ENCODE measurements at regions not wholly inside any gene's neighbourhood (a gene's known extent, or its start where the extent isn't known, plus 50 kb on each side); places are given as distances from the start of the nearest gene placed in this dataset.
"Not testable (repeated sequence)": the region's sequence is repeated elsewhere in the genome, so short reads cannot be mapped to it uniquely, and the experiment has no call there.

GRCh38 chr16:48054881-48055601, 100.8 kb downstream of the ABCC12 start:
- DNase-seq = peak; percentile 46 to 66

GRCh38 chr16:48053418-48053745, 102.4 kb downstream of the ABCC12 start:
- no peak for DNase-seq

DNA sequence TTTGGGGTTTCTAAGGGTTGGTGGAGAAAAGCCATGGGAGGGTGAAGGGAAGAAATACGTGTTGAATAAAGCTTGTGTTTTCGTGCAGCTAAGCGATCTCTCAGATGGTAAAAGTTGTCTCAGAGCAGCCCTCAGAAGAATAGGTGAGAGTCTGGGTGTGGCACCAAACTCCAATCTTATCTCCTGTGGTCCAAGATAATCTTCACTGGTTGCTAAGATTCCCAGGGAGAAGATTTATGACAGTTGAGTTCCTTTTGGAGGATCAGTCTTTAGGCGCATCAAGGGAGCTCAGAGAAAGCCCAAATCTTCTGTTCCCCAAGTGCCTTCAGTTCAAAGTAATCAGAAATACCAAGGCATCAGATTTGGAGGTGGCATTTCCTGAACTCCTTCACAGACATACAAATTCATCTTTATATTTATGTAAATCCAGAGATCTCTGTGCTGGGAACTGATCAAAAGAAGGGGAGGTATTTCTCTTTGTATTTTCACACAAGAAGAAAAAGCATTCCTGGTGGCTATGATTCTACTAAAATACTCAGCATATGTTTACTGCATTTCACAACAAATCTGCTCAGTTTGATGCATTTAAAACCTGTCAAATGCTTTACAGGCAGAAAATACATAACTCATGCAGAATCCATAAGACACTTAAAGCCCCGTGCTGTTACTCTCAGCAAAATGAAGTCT, 102.9 kb downstream of the ABCC12 start:
- DNase-seq = no peak

DNA sequence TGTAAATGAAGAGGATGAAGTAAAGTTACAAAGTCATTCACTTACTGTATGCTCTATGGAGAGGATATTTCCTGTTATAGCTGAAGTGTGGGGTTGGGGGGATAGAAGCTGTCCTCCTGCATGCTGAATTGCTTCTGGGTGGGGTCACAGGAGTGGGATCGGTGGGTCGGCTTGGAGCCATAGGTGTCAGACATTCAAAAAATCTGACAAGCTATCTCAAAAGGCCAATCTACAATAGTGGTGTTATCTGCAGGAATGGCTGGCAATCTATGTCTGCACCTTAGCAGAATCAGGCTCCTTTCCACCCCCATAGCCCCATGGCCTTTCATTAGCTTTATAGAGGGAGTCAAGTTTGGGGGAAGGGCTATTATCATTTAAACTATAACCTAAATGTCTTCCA, 104.9 kb downstream of the ABCC12 start:
- no peak for DNase-seq

DNA sequence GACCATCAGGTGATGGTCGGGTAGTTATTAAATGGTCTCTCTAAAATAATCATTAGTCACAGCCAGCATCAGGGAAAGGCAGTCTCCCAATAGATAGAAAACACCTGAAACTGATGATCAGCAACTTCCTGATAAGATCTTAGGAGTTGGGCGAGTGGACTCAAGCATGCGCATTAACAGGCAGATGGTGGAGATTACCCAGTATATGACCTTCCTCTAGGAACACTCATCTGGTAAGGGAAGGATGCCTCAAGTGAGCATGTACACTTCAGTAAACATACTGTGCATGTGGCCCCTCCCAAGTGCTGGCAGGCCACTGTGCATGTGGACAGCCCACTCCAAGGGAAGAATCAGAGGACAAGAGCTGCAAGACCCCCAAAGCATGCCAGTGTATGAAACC, 105.9 kb downstream of the ABCC12 start:
- DNase-seq = peak in 1 of 2 experiments; percentile 53

- no peak for DNase-seq
Measured at GRCh38 chr16:48047720-48048119, 108.1 kb downstream of the ABCC12 start.

DNA sequence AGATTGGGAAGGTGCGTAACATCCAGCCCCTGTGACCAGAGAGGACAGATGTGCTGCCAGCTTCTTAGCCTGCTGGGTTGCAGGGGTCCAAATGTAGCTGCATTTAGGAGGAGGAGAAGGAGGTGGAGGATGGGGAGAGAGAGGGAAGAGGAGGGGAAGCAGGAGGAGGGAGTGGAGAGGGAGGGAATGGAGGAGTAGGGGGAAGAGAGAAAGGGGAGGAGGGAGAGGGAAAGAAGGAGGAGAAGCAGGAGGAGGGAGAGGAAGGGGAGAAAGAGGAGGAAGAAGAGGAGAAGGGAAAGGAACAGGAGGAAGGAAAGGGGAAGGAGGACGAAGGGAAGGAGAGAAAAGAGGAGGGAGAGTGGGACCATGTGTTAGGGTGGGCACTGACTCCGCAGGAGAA, 108.6 kb downstream of the ABCC12 start:
- DNase-seq = no peak

DNA sequence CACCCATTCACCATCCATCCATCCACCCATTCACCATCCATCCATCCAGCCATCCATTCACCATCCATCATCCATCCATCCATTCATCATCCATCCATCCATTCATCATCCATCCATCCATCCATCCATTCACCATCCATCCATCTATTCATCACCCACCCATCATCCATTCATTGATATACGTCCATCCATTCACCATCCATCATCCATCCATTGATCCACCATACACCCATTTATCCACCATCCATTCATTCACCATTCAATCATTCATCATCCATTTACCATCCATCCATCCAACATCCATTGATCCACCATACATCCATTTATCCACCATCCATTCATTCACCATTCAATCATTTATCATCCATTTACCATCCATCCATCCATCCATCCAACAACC, 111.7 kb downstream of the ABCC12 start:
- no peak for DNase-seq

- peak; percentile 9 to 74 for DNase-seq
Measured at GRCh38 chr16:48041981-48042421, 113.8 kb downstream of the ABCC12 start.

DNA sequence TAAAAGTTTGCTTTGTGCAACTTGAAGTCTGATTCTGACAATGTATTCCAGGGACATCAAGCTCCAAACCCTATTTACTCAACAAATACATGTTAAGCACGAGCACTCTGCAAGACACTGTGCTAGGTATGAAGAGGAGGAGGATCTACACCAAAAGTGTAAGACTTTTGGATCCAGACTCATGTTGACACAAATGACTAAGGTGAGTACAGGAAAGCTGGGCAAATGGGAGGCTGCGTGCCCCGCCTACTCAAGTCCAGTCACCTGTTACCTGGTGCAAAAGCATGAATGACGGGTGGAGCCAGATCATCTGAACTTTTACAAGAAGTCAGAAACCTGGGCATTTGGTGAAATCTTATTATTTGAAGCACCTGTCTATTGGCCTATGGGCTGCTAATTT, 120.7 kb downstream of the ABCC12 start:
- DNase-seq = no peak

- DNase-seq = no peak
Measured at GRCh38 chr16:48030926-48031325, 124.9 kb downstream of the ABCC12 start.

DNA sequence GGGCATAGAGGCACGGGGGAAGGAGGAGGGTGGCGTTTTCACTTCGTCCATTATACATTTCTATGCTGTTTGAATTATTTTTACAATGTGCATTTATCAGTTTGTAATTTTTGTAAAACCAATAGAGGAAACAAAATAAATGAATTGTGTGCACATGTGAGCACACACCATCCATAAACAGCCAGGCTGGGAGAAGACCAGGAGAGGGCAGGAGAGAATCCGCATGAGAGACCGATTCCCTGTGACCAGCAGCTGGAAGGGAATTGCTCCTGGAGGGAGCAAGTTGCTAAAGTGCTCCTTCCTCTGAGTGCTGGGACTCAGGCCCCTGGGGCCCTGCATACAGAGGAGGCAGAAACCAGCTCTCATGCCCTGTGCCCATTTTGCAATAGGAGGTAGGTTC, 126.0 kb downstream of the ABCC12 start:
- no peak for DNase-seq

DNA sequence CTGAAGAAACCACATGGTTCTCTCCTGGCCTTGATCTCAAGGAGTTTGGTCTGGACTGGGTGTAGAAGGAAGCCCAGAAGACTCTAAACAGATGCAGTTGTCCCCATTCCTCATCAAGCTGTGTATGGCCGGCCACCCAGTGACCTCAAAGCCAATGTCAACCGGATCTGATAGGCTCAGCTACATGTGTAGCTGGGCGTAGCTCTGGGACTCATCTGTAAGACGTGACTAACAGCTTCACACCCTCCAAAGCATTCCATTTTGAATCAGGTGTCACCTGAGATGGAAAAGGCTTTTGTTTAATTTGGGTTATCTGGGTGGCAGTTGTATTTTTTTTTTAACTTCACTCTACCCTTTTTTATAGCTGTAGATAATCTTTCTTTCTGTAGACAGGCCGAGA, 130.4 kb downstream of the ABCC12 start:
- no peak for DNase-seq

DNA sequence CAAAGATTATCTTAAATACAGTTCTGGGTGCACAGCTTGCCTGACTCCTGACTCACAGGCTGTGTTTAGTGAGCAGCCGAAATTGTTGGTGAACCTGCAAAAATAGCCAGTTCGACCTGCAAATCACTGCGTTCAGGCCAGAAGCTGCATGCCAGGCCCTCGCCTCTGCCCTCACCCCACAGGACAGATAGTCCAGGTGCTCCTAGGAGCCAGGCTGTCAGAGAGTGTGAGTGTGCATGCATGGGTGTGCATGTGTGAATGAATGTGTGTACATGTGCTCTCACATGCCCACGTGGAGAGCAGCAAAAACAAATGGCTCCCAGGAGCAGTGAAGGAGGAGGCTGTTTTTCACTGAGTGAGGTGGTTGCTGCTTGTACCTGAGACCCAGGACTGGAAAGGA, 131.8 kb downstream of the ABCC12 start:
- DNase-seq = no peak

- no peak for DNase-seq
Measured at GRCh38 chr16:48022496-48022895, 133.3 kb downstream of the ABCC12 start.

DNA sequence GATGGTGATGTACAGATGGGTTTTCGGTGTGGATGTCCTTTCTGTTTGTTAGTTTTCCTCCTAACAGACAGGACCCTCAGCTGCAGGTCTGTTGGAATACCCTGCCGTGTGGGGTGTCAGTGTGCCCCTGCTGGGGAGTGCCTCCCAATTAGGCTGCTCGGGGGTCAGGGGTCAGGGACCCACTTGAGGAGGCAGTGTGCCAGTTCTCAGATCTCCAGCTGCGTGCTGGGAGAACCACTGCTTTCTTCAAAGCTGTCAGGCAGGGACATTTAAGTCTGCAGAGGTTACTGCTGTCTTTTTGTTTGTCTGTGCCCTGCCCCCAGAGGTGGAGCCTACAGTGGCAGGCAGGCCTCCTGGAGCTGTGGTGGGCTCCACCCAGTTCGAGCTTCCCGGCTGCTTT, 135.2 kb downstream of the ABCC12 start:
- DNase-seq = not testable (repeated sequence)

DNA sequence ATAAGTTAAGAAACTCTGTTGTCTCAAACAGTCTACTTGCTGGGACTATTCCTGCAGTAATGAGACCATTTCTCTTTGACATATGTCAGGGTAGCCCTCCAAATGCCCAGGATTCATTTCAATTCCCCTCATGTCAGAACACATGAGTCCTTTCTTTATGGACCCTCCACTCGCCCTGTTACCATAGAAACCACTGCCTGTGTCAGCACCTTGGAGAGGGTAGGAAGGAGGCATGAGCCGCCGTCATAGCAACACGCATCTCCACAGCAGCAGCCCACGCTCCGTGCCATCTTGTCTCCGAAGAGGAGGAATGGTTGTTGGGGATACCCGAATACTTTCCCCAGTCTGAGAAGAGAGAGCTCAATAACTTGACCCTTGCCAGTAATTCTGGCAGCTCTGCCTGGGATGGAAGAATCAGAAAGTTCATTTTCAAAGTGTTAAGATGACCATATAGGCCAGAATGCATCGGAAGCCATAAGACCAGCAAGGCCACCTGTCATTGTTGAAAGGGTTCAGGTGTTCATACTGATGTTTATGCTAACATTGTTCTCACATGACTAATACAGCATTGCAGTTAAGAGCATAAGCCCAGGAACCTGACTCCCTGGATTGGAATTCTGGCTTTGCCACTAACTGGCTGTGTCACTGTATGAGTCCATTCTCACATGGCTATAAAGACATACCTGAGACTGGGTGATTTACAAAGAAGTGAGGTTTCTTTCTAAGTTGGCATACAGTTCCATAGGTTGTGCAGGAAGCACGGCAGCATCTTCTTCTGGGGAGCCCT, 141.3 kb downstream of the ABCC12 start:
- peak; percentile 47 to 65 for DNase-seq

DNA sequence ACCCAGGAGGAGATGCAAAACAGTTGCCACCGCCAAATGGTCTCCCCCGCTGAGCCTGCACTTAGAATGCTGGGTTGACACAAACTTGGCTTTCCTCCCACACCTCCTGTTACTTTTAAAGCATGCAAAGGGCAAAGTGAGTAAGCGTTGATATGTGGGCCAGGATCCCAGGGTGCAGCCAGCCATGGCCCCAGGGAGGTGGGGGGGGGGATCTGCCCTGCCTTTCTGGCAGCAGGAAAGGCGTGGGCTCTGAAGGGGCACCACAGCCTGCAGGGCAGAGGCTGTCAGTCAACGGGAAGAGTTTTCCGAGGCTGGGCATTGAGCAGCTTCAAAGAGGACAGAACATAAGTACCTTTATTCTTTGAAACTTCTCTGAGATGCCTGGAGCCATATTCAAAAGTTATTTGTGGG, 142.3 kb downstream of the ABCC12 start:
- DNase-seq = peak in 1 of 2 experiments; percentile 36

GRCh38 chr16:48011878-48012658, 143.7 kb downstream of the ABCC12 start:
- no peak for DNase-seq

DNA sequence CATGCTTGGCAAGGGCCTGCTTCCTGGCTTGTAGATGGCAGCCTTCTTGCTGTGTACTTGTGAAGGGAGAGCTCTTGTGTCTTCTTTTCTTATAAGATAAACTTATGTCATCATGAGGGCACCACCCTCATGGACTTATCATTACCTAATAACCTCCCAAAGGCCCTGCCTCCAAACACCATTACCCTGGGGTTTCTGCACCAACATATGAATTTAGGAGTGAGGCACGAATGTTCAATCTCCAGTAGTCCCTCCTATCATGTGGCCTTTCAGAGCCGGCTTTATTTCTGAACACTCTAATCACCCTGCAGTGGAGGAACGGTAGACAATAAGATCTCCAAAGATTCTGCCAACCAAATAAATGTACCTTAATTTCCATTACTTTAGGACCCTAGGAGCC, 144.3 kb downstream of the ABCC12 start:
- no peak for DNase-seq

DNA sequence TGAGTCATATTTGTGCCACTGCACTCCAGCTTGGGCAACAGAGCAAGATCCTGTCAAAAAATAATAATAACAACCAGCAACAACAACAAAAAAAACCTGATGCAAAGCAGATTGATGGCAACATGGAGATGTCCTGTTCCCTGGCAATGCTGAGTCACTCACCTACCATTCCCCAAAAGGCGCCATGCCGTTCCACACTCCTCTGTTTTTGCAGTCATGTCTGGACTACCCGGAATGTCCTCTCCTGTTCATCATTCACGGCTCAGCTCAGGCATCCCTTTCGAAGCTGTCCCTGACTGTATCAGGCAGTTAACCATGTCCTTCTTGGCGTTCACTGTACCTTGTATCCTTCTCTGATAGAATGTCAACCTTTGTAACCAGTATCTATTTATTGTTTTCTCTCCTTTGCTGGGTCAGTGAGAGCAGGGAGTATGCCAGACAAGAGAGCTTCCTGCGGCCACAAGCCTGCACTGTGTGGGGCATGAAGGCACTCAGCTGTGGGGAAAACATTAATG, 147.7 kb downstream of the ABCC12 start:
- no peak for DNase-seq

DNA sequence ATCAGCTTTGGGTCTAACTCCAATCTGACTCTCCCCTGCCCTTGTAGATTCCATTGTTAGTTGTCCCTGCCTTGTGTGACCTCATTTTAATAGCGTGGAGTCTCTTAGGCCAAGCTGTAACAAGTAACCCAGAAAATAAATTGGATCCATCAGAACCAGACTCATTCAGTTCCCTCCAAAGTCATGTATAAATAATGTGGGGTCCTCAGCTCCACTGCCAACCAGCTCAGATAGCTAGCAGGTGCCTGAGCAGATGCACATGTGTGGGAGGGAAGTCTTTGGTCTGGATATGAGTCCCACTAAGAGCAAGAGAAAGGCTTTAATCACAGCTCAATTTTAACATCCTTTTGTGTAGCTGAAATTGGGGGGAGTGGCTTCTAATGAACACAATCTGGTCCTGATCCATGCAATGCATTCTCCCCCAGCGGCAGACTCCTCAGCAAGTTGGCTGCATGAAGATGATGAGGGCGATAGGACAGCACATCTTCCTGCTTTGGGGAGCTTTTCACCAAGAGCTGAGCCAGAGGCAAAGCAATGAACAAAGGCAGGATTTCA, 151.6 kb downstream of the ABCC12 start:
- DNase-seq = peak in 1 of 2 experiments; percentile 71
